HL-60 (cell line): ENCODE measurements at regions not wholly inside any gene's neighbourhood (a gene's known extent, or its start where the extent isn't known, plus 50 kb on each side); places are given as distances from the start of the nearest gene placed in this dataset.

Experiments
- DNase-seq, 2 experiments: peaks; one replicate each; pipeline ENCODE4 v3.0.0-alpha.2; 2010 to 2020; ENCODE audit warnings: low read depth in 1 of 2, low spot score in 1 of 2
- H3K27ac ChIP-seq: fragments of 250-450 bp; sonication (Bioruptor Pico); replicated peaks from 2 replicates; pipeline ENCODE4 v1.5.1; 2020; ENCODE audit warnings: mild to moderate bottlenecking, moderate library complexity
- H3K27me3 ChIP-seq: fragments of 250-450 bp; sonication (Bioruptor Pico); 2 replicates; pipeline ENCODE4 v1.5.1; 2021; ENCODE audit warnings: mild to moderate bottlenecking, moderate library complexity; ENCODE audit not compliant: insufficient read depth, poor library complexity, severe bottlenecking
- H3K4me3 ChIP-seq: replicated peaks from 2 replicates; pipeline ENCODE4 v1.5.1; 2011; ENCODE audit warnings: mild to moderate bottlenecking, control low read depth, low read length; ENCODE audit not compliant: insufficient read depth
- CTCF ChIP-seq: IDR thresholded peaks from one replicate; pipeline ENCODE4 v1.5.1; 2011; ENCODE audit warnings: low read length, control low read depth, inconsistent platforms; ENCODE audit not compliant: insufficient read depth
- GABPA ChIP-seq: IDR thresholded peaks from 2 replicates; pipeline ENCODE4 v1.6.1; 2012; ENCODE audit warnings: low read depth
- POLR2AphosphoS5 ChIP-seq: IDR thresholded peaks from 2 replicates; pipeline ENCODE4 v1.6.1; 2012; ENCODE audit warnings: low read depth
- REST ChIP-seq: IDR thresholded peaks from 2 replicates; pipeline ENCODE4 v1.6.1; 2012; ENCODE audit warnings: low read depth; ENCODE audit not compliant: insufficient replicate concordance
- SPI1 ChIP-seq: IDR thresholded peaks from 2 replicates; pipeline ENCODE4 v1.6.1; 2012; ENCODE audit warnings: low read depth, mild to moderate bottlenecking, borderline replicate concordance

GRCh38 chr9:90002397-90003271 is 397.8 kb downstream of the GADD45G start:
- Histone ChIP-seq H3K27ac (no peak overlapping the region), H3K27me3 (no peaks in the 10 kb centered on the region), H3K4me3 (no peak overlapping the region)
- TF ChIP-seq SPI1 (no peak), REST (no peak)
- no peak for DNase-seq

- Histone ChIP-seq H3K27me3 (no peaks in the 10 kb centered on the region), H3K4me3 (no peak overlapping the region), H3K27ac (no peak overlapping the region)
- no peak for TF ChIP-seq REST
- TF ChIP-seq POLR2AphosphoS5: no peak
- TF ChIP-seq SPI1: no peak
- no peak for TF ChIP-seq CTCF
- TF ChIP-seq GABPA: no peak
- no peak for DNase-seq
Measured at GRCh38 chr9:90005388-90005787, 400.6 kb downstream of the GADD45G start.

GRCh38 chr9:90007516-90008440 is 403.0 kb downstream of the GADD45G start:
- H3K27ac ChIP-seq: no peak overlapping the region
- H3K4me3 ChIP-seq: no peak overlapping the region
- DNase-seq: no peak
- no peaks in the 10 kb centered on the region for H3K27me3 ChIP-seq
- TF ChIP-seq GABPA: no peak

- no peak overlapping the region for H3K27ac ChIP-seq
- peak; percentile 43 to 91 for DNase-seq
- H3K4me3 ChIP-seq: no peak overlapping the region
- no peaks in the 10 kb centered on the region for H3K27me3 ChIP-seq
- TF ChIP-seq REST (peak; percentile 18), SPI1 (peak; percentile 97), GABPA (0 out of 2 replicates have a peak, but pooled peaks have one; percentile 11), CTCF (no peak), POLR2AphosphoS5 (peak; percentile 94)
Measured at GRCh38 chr9:90009447-90009846, 404.6 kb downstream of the GADD45G start.
